ENCODE measurements at regions not wholly inside any gene's neighbourhood (a gene's known extent, or its start where the extent isn't known, plus 50 kb on each side); places are given as distances from the start of the nearest gene placed in this dataset.

DNA sequence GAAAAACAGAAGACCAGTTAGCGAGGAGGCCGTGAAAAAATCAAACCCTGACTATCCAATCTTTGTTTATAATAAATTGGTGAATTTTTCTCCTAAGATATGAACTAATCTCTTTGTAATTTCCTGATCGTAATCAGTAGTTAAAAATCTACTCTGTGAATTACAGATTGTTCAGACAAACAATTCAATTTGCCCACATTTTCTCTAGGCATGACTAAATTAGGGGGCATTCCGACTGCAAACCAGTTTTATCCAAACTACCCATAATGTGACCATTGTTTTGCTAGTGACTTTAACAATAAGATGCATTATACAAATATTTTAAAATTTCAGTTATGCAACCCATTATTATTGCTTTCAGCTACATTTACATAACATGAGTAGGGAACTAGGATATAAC is 546.9 kb upstream of the ADAMTS5 start:
- no peak overlapping the region for H3K27ac Mint-ChIP-seq
- peaks cover 28% of the 10 kb centered on the region for H3K9me3 Mint-ChIP-seq
- TF ChIP-seq, protein P1, sequence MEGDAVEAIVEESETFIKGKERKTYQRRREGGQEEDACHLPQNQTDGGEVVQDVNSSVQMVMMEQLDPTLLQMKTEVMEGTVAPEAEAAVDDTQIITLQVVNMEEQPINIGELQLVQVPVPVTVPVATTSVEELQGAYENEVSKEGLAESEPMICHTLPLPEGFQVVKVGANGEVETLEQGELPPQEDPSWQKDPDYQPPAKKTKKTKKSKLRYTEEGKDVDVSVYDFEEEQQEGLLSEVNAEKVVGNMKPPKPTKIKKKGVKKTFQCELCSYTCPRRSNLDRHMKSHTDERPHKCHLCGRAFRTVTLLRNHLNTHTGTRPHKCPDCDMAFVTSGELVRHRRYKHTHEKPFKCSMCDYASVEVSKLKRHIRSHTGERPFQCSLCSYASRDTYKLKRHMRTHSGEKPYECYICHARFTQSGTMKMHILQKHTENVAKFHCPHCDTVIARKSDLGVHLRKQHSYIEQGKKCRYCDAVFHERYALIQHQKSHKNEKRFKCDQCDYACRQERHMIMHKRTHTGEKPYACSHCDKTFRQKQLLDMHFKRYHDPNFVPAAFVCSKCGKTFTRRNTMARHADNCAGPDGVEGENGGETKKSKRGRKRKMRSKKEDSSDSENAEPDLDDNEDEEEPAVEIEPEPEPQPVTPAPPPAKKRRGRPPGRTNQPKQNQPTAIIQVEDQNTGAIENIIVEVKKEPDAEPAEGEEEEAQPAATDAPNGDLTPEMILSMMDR (IDR thresholded peaks at IDR 0.05; ENCODE audit: unreplicated experiment): no peak
- H3K27me3 Mint-ChIP-seq (ENCODE audit: low read depth): no peaks in the 10 kb centered on the region
- peaks cover 1% of the 10 kb centered on the region for H3K4me1 Mint-ChIP-seq
- no peak overlapping the region for H3K4me3 Mint-ChIP-seq
- no peak for DNase-seq (ENCODE audit: low spot score in 2 of 2, unreplicated experiment in 2 of 2)
- H3K36me3 Mint-ChIP-seq: peaks cover 9% of the 10 kb centered on the region

DNA sequence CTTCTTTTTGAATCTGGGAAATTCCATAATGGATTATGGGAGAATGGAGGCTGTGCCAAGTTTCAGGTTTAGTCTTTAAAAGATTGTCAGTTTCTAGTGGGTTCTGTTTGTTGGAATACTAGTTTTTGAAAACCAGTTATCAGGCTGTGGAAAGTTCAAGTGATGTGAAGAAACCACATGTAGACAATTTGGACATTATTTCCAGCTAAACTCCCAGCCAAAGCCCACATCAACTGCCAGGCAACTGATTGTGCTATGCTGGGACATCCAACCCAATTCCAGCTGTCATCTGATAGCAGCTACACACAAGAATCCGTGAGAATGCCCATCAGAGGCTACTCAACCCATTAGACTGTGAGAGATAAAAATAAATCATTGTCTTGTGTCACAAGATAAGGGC is 546.1 kb upstream of the ADAMTS5 start:
- H3K4me1 Mint-ChIP-seq: peaks cover 1% of the 10 kb centered on the region
- H3K36me3 Mint-ChIP-seq: peaks cover 9% of the 10 kb centered on the region
- no peaks in the 10 kb centered on the region for H3K27me3 Mint-ChIP-seq (ENCODE audit: low read depth)
- no peak for DNase-seq (ENCODE audit: low spot score in 2 of 2, unreplicated experiment in 2 of 2)
- TF ChIP-seq, protein P1 (IDR thresholded peaks at IDR 0.05; ENCODE audit: unreplicated experiment): no peak
- H3K4me3 Mint-ChIP-seq: no peak overlapping the region
- no peak overlapping the region for H3K27ac Mint-ChIP-seq
- H3K9me3 Mint-ChIP-seq: peaks cover 21% of the 10 kb centered on the region

DNA sequence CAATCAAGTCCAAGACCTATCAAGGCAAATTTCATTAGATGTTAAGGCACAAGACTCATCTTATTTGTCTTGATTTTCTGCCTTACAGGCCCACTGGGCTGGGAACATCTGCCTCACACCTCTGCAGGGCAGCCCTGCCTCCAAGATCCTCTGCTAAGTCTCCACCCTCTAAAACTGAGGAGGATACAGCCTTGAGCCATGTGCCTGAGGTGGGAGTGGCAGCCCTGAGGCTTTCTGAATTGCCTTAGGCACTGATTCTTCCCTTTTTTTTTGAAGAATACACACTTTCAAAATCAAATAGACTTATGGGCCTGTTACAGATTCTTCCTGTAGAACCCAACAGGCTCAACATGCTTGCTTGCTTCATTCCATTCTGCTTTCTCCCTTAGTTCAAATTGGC is 544.3 kb upstream of the ADAMTS5 start:
- TF ChIP-seq, protein P1 (IDR thresholded peaks at IDR 0.05; ENCODE audit: unreplicated experiment): no peak
- no peaks in the 10 kb centered on the region for H3K36me3 Mint-ChIP-seq
- H3K9me3 Mint-ChIP-seq: peaks cover 13% of the 10 kb centered on the region
- no peak for DNase-seq (ENCODE audit: low spot score in 2 of 2, unreplicated experiment in 2 of 2)
- peaks cover 1% of the 10 kb centered on the region for H3K4me1 Mint-ChIP-seq
- no peaks in the 10 kb centered on the region for H3K27me3 Mint-ChIP-seq (ENCODE audit: low read depth)
- H3K27ac Mint-ChIP-seq: no peak overlapping the region
- H3K4me3 Mint-ChIP-seq: no peak overlapping the region

DNA sequence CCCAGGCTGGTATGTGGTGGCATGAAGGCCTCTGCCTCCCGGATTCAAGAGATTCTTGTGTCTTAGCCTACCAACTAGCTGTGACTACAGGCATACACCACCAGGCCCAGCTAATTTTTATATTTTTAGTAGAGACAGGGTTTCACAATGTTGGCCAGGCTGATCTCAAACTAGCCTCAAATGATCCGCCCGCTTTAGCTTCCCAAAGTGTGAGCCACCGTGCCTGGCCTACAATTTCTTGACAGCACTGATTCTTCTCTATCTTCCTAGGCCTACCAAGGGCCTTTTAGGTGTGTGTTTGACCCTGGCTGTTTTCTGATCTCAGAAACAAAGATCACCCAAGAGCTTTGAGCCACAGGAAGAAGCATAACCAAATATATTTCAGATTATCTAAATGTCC is 540.8 kb upstream of the ADAMTS5 start:
- no peaks in the 10 kb centered on the region for H3K27me3 Mint-ChIP-seq (ENCODE audit: low read depth)
- DNase-seq (ENCODE audit: low spot score in 2 of 2, unreplicated experiment in 2 of 2): no peak
- H3K27ac Mint-ChIP-seq: no peak overlapping the region
- no peaks in the 10 kb centered on the region for H3K36me3 Mint-ChIP-seq
- no peak overlapping the region for H3K4me3 Mint-ChIP-seq
- H3K9me3 Mint-ChIP-seq: peaks cover 18% of the 10 kb centered on the region
- H3K4me1 Mint-ChIP-seq: no peaks in the 10 kb centered on the region
- TF ChIP-seq, protein P1 (IDR thresholded peaks at IDR 0.05; ENCODE audit: unreplicated experiment): no peak

DNA sequence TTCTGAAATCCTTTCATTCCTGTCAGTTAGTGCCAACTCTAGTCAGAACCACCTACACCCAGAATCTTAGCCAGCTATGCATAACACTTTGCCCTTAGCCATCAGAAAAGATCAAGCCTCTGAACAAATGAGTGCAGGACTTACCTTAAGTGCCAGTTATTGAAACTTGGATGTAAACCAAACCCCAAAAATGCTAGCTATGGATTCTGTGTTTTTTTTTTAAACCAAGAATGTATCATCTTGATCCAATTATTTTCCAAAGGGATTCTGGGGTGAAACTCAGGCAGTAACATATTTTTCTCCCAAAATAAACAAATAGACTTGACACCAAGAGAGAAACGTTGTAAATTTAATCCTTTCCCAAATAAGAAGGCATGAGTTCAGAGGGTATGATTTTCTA is 538.6 kb upstream of the ADAMTS5 start:
- no peaks in the 10 kb centered on the region for H3K27me3 Mint-ChIP-seq (ENCODE audit: low read depth)
- no peak overlapping the region for H3K27ac Mint-ChIP-seq
- no peak overlapping the region for H3K4me3 Mint-ChIP-seq
- no peaks in the 10 kb centered on the region for H3K4me1 Mint-ChIP-seq
- DNase-seq (ENCODE audit: low spot score in 2 of 2, unreplicated experiment in 2 of 2): no peak
- peaks cover 8% of the 10 kb centered on the region for H3K9me3 Mint-ChIP-seq
- TF ChIP-seq, protein P1 (IDR thresholded peaks at IDR 0.05; ENCODE audit: unreplicated experiment): no peak
- H3K36me3 Mint-ChIP-seq: no peaks in the 10 kb centered on the region

DNA sequence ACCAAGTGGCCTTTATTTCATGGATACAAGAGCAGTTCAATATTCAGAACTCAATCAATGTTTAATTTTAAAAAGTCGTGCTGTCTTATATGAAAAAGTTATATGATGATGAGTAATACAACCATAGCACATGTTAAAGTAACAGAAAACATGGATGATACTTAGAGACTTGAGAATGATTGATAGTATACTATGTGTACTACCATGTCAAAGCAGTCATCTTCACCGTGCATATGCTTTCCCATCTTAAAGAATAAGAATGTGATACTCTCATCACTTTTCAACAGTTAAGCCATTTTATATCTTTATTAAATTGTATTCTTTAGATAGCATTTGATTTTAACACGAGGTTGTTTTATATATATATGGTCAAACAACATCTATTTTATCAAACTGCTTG is 535.9 kb upstream of the ADAMTS5 start:
- TF ChIP-seq, protein P1 (IDR thresholded peaks at IDR 0.05; ENCODE audit: unreplicated experiment): no peak
- Mint-ChIP-seq H3K27me3 (ENCODE audit: low read depth) (no peaks in the 10 kb centered on the region), H3K9me3 (peaks cover 8% of the 10 kb centered on the region), H3K4me1 (peaks cover 8% of the 10 kb centered on the region), H3K27ac (no peak overlapping the region), H3K36me3 (no peaks in the 10 kb centered on the region), H3K4me3 (no peak overlapping the region)
- DNase-seq (ENCODE audit: low spot score in 2 of 2, unreplicated experiment in 2 of 2): no peak

All from mesothelial cell of epicardium (in vitro differentiated cells).